Muscle layer of colon (tissue), 2 donors: ENCODE measurements at regions not wholly inside any gene's neighbourhood (a gene's known extent, or its start where the extent isn't known, plus 50 kb on each side); places are given as distances from the start of the nearest gene placed in this dataset.

Source experiments
- H3K27ac ChIP-seq: one replicate; pipeline ENCODE4 v1.7.0; 2013; ENCODE audit warnings: low read depth, mild to moderate bottlenecking, low read length, moderate library complexity
- H3K27me3 ChIP-seq, 2 donors: one replicate each; pipeline ENCODE4 v1.7.0; 2013; ENCODE audit warnings: low read length in 2 of 2, mild to moderate bottlenecking in 2 of 2; ENCODE audit not compliant: insufficient read depth in 2 of 2, control insufficient read depth in 1 of 2
- H3K36me3 ChIP-seq: one replicate; pipeline ENCODE4 v1.7.0; 2013; ENCODE audit warnings: mild to moderate bottlenecking, low read length; ENCODE audit not compliant: insufficient read depth
- H3K4me1 ChIP-seq: one replicate; pipeline ENCODE4 v1.7.0; 2013; ENCODE audit warnings: mild to moderate bottlenecking, low read length; ENCODE audit not compliant: insufficient read depth
- H3K4me3 ChIP-seq, 2 donors: one replicate each; pipeline ENCODE4 v1.7.0; 2013; ENCODE audit warnings: low read length in 2 of 2, low read depth in 1 of 2, mild to moderate bottlenecking in 1 of 2, moderate library complexity in 1 of 2
- H3K9ac ChIP-seq: one replicate; pipeline ENCODE4 v1.7.0; 2013; ENCODE audit warnings: low read length
- H3K9me3 ChIP-seq: one replicate; pipeline ENCODE4 v1.7.0; 2013; ENCODE audit warnings: mild to moderate bottlenecking, low read length
- donor health status: abdominal sarcoma.
- donor health status: Adenocarcinoma of cecum.

DNA sequence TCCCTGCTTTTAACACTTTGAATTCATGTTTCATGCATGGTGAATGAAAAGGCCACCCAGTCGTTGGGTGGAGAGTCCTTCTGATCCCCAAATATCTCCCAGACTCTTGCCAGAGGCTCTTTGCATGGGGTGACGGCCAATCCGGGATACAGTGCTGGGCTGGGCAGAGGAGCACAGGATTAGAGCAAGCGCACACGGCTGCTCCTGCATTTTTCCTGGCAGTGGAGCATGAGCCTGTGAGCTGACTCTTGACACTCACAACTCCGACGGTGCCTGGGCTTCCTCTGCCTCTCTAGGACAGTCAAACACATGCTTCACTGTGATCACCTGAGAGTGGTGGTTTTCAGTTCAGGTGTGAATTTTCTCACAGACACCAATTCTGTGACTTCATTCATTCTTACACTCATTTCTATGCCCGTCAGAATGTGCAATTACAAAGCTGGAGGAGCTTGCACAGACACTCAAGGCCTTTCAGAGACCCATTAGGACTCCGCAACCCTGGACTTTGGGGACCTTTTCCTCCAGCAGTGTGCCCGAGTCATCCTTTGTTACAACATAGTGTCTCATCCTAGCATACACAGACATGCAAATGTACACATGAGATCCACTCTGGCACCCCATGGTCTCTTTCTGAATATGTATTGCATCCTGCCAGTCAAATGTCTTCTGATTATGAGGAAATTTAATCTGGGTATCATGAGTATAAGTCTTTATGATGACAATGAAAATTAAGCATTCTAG lies 206.6 kb downstream of the ICE1 start:
- no peaks in the 10 kb centered on the region for H3K9me3 ChIP-seq

DNA sequence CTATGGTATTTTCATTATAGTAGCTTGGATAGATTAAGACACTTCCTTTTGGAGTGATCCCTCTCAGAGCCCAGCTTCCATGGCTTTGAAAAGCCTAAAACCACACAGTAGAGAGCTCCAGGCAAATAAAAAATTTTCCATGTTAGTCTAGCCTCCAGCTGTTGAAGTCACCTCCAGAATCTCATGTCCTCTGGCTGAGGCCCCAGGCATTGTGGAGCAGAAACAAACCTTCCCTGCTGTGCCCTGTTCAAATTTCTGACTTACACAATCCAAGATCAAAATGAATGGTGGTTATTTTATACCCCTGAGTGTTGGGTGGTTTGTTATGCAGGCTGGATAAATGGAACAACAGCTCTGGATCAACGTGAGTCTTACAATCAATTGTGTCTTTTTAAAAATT lies 203.9 kb downstream of the ICE1 start:
- no peak overlapping the region for H3K9ac ChIP-seq
- no peak overlapping the region for H3K4me3 ChIP-seq
- no peaks in the 10 kb centered on the region for H3K4me1 ChIP-seq
- H3K9me3 ChIP-seq: no peaks in the 10 kb centered on the region
- H3K36me3 ChIP-seq: no peaks in the 10 kb centered on the region
- H3K27ac ChIP-seq: no peak overlapping the region
- no peaks in the 10 kb centered on the region for H3K27me3 ChIP-seq

More for the DNA sequence above, 206.6 kb downstream of the ICE1 start:
- Histone ChIP-seq H3K27me3 (no peaks in the 10 kb centered on the region), H3K4me3 (no peak overlapping the region), H3K27ac (no peak overlapping the region), H3K4me1 (no peaks in the 10 kb centered on the region), H3K36me3 (no peaks in the 10 kb centered on the region), H3K9ac (no peak overlapping the region)

DNA sequence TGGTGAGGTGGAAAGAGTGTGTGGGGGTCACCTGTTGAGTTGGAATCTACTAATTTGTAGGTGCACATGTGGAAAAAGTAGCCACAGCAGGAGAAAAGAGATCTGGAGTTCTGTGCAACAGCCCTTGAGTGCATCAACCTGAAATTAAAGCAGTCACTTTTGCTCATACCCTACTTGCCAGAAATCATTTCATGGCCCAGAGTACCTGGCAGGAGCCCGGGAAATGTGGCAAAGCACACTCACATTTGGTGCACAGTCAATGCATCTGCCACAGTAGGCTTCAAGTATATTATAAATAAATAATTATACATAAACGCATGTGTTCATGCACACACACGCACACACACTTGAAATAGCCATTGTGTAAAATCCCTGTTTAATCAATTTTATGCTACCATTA lies 203.0 kb downstream of the ICE1 start:
- Histone ChIP-seq H3K4me1 (no peaks in the 10 kb centered on the region), H3K9ac (no peak overlapping the region), H3K9me3 (no peaks in the 10 kb centered on the region), H3K27ac (no peak overlapping the region), H3K4me3 (no peak overlapping the region), H3K36me3 (no peaks in the 10 kb centered on the region), H3K27me3 (no peaks in the 10 kb centered on the region)

DNA sequence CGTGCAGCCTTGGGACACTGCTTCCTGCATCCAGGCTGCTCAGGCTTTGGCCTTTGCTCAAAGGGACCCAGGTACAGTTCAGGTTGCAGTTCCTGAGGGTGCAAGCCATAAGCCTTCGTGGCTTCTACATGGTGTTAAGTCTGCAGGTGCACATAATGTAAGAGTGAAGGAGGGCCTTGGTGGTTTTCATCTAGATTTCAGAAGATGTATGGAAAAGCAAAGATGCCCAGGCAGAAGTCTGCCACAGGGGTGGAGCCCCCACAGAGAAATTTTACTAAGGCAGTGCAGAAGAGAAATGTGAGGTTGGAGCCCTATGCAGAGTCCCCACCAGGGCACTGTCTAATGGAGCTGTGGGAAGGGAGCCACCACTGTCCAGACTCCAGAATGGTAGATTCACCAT lies 200.9 kb downstream of the ICE1 start:
- Histone ChIP-seq H3K27ac (no peak overlapping the region), H3K9me3 (no peaks in the 10 kb centered on the region), H3K4me3 (no peak overlapping the region), H3K27me3 (no peaks in the 10 kb centered on the region), H3K9ac (no peak overlapping the region), H3K4me1 (no peaks in the 10 kb centered on the region), H3K36me3 (no peaks in the 10 kb centered on the region)

DNA sequence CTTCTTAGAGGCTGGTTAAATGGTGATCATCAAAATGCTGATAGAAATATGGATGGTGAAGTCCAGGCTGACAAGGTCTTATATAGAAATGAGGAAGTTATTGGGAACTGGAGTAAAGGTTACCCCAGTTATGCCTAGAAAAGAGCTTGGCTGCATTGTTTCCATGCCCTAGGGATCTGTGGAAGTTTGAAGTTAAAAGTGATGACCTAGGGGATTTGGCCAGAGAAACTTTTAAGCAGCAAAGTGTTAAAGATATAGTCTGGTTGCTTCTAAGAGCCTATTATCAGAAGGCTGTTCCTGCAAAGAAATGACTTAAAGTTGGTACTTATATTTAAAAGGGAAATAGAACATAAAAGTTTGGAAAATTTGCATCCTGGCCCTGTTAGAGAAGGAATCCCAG lies 200.3 kb downstream of the ICE1 start:
- H3K4me1 ChIP-seq: peaks cover under 1% of the 10 kb centered on the region
- H3K9me3 ChIP-seq: no peaks in the 10 kb centered on the region
- no peaks in the 10 kb centered on the region for H3K27me3 ChIP-seq
- no peak overlapping the region for H3K9ac ChIP-seq
- no peak overlapping the region for H3K27ac ChIP-seq
- no peaks in the 10 kb centered on the region for H3K36me3 ChIP-seq
- H3K4me3 ChIP-seq: no peak overlapping the region

DNA sequence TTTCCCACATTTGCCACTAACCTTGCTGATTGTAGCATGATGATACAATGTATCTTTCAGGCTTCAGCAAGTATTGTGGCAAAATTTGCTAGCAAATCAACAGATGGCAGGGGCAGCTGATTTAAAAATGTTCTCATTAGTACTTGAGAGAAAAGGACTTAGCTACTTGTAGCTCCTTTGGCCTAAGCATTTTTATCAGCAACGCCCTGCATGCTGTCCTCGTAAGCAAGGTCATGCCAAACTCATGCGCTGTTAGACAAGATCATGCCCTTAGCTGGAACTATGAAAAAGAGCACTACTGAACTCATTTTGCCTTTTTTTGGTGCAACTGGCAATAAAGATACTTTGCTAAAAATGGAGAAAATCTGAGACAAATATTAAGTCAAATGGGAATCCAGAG lies 197.1 kb downstream of the ICE1 start:
- Histone ChIP-seq H3K4me1 (peaks cover 22% of the 10 kb centered on the region), H3K36me3 (no peaks in the 10 kb centered on the region), H3K9me3 (no peaks in the 10 kb centered on the region), H3K27me3 (no peaks in the 10 kb centered on the region), H3K9ac (no peak overlapping the region), H3K27ac (no peak overlapping the region), H3K4me3 (no peak overlapping the region)

DNA sequence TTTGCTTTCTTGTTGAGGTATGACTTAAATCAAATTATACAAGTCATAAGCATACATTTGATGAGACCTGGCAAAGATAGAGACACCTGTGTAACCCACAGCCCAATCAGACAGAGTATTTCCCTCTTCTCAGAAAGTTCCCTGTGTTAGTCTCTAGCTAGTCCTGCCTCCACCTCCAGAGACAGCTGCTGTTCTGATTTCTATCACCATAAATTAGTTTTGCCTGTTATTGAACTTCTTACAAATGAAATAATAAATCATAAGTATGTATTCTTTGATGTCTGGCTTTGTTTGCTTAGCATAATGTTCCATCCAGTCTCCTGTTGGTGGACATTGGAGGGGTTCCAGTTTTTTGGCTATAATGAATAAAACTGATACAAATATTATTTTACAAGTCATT lies 194.5 kb downstream of the ICE1 start:
- H3K4me3 ChIP-seq: no peak overlapping the region
- H3K4me1 ChIP-seq: peaks cover 22% of the 10 kb centered on the region
- no peaks in the 10 kb centered on the region for H3K9me3 ChIP-seq
- H3K9ac ChIP-seq: no peak overlapping the region
- no peaks in the 10 kb centered on the region for H3K36me3 ChIP-seq
- H3K27ac ChIP-seq: no peak overlapping the region
- H3K27me3 ChIP-seq: no peaks in the 10 kb centered on the region

DNA sequence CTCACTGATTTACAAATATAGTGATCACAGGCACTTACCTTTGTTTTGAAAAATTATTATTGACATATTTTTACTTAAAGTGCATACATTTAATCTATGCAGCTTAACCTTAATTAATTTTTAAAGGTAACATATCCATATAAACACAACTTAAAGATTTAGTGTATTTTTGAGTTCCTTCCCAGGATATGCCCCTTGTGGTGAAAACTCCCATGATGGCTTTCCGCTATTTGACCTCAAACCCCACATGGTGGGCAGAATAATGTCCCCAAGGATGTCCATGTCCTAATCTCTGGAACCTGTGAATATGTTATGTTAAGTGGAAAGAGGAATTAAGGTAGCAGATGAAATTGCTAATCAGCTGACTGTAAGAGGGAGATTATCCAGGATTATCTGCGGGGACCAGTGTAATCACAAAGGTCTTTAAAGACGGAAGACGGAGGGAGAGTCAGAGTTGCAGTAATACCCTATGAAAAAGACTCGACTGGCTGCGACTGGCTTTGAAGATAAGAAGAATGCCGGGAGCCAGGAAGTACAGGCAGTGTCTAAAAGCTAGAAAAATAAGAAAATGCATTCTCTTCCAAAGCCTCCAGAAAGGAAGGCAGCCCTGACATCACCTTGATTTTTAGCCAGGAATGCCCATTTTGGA lies 193.9 kb downstream of the ICE1 start:
- no peak overlapping the region for H3K4me3 ChIP-seq
- no peaks in the 10 kb centered on the region for H3K9me3 ChIP-seq
- H3K4me1 ChIP-seq: peaks cover 22% of the 10 kb centered on the region
- peak overlapping the region; percentile 26 for H3K27ac ChIP-seq
- H3K27me3 ChIP-seq: no peaks in the 10 kb centered on the region
- H3K9ac ChIP-seq: no peak overlapping the region
- H3K36me3 ChIP-seq: no peaks in the 10 kb centered on the region

DNA sequence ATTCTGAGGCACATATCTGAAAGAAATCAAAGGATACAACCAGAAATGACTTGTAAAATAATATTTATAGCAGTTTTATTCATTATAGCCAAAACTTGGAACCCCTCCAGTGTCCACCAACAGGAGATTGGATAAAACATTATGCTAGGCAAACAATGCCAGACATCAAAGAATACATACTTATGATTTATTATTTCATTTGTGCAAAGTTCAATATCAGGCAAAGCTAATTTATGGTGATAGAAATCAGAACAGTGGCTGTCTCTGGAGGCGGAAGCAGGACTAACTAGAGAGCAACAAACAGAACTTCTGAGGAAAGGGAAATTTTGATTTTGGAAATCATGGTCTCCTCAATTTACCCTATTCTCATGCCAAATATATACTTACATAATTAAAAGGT lies 193.1 kb downstream of the ICE1 start:
- no peak overlapping the region for H3K9ac ChIP-seq
- no peaks in the 10 kb centered on the region for H3K36me3 ChIP-seq
- no peak overlapping the region for H3K27ac ChIP-seq
- H3K27me3 ChIP-seq: no peaks in the 10 kb centered on the region
- H3K4me1 ChIP-seq: peaks cover 22% of the 10 kb centered on the region
- H3K9me3 ChIP-seq: no peaks in the 10 kb centered on the region
- no peak overlapping the region for H3K4me3 ChIP-seq

DNA sequence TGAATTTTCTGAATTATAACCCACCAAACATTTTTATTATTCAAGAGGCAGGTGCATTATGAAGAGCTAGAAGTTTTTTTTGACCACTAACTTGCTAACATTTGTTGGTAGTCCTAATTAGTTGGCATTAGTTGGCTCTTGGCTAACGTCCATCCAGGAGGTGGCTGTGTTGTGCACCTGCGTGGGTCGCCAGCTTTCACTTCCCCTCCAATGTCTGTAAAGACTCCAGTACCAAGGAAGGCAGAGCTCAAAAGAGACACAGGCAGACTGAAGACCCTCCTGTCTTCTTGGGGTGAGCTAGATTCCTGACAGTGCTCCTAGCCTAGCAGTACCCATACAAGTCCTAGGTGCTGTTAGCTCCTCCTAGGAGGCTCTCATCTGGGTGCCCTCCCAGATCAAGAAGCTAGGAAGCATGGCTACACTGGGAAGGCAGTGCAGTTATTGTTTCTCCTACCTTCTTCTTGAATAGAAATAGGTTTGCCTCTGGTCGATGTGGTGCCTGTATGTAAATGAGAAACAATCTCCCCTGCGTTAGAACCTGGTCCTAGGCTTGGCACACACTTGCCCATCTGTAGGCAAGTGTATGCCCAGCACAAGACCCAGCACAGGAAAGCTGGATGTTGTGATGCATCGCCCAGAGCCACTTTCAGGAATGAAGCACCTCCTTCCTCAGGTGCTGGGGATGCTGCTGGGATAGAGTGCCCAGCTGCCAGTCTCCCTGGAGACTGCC lies 190.9 kb downstream of the ICE1 start:
- Histone ChIP-seq H3K4me1 (peaks cover 22% of the 10 kb centered on the region), H3K4me3 (no peak overlapping the region), H3K27ac (no peak overlapping the region), H3K9me3 (no peaks in the 10 kb centered on the region), H3K27me3 (no peaks in the 10 kb centered on the region), H3K9ac (no peak overlapping the region), H3K36me3 (no peaks in the 10 kb centered on the region)

DNA sequence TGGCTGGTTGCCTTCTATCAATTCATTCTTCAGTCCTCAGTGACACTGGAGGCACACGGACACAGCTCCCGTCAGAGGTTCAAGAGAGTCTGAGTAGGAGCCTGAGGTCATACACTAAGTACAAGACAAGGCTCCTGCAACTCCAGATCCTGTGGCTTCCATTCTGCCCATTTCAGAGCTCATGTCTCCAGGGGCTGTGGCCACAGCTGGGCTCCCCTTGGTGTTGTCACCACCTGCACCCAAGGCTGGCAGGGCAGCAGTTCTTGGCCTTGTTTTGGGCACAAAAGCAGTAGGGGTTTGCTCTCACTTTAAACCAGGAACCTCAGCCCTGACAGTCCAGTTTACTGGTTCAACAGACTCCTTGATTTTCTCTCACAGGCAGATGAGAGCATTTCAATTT lies 189.6 kb downstream of the ICE1 start:
- H3K9ac ChIP-seq: no peak overlapping the region
- no peaks in the 10 kb centered on the region for H3K36me3 ChIP-seq
- peaks cover 14% of the 10 kb centered on the region for H3K4me1 ChIP-seq

More for the DNA sequence above, 189.6 kb downstream of the ICE1 start:
- Histone ChIP-seq H3K4me3 (no peak overlapping the region), H3K27ac (no peak overlapping the region), H3K9me3 (no peaks in the 10 kb centered on the region), H3K27me3 (no peaks in the 10 kb centered on the region)
